GM19467 (cell line): ENCODE measurements at regions not wholly inside any gene's neighbourhood (a gene's known extent, or its start where the extent isn't known, plus 50 kb on each side); places are given as distances from the start of the nearest gene placed in this dataset.

Source experiments
- ATAC-seq: cut with Tn5 transposase; IDR thresholded peaks from one replicate; pipeline ENCODE4 v1.9.1; 2021; ENCODE audit warnings: mild to moderate bottlenecking, moderate library complexity; ENCODE audit not compliant: unreplicated experiment

GRCh38 chr5:74139589-74139988, 500.9 kb downstream of the ENC1 start:
- ATAC-seq = no peak

DNA sequence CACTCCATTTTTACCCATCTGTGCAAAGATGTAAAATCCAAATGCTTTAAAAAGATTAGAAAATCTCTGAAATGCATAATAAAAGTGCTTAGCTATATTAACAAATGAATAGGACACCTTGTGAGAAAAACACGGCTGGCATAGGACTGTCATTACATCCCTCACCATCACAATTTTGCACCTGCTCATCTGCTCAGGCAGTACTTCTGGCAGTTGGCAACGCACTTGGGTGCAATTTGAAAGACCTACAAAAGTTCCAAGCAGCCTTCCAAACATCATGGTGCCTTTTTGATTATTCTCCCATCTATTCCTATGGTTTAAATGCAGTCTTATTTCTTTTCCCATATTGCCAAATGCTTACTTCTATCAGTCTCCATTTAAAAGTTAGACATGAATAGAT, 501.8 kb downstream of the ENC1 start:
- no peak for ATAC-seq

- no peak for ATAC-seq
These were observed 504.2 kb downstream of the ENC1 start for GRCh38 chr5:74136276-74136825.

DNA sequence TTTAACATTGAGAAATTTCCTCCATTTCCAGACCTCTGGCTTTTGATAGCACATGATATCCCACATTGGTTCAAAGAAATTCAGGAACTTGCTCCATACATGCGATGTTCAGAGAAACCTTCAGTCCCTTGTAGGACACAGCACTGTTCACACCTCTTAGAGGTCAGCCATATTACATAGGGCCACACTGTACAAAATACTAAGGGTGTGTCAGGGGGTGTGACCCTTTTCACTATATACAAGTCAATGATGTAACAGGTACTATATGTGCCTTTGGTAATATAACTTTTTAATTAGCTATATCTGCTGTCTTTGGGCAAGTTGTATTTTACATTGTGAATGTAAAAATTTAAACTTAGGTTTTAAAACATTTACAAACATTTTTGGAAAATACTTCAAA, 505.5 kb downstream of the ENC1 start:
- no peak for ATAC-seq

- no peak for ATAC-seq
These were observed 506.5 kb downstream of the ARHGEF28 start for GRCh38 chr5:74132485-74132884.

GRCh38 chr5:74131250-74131649, 505.3 kb downstream of the ARHGEF28 start:
- no peak for ATAC-seq

DNA sequence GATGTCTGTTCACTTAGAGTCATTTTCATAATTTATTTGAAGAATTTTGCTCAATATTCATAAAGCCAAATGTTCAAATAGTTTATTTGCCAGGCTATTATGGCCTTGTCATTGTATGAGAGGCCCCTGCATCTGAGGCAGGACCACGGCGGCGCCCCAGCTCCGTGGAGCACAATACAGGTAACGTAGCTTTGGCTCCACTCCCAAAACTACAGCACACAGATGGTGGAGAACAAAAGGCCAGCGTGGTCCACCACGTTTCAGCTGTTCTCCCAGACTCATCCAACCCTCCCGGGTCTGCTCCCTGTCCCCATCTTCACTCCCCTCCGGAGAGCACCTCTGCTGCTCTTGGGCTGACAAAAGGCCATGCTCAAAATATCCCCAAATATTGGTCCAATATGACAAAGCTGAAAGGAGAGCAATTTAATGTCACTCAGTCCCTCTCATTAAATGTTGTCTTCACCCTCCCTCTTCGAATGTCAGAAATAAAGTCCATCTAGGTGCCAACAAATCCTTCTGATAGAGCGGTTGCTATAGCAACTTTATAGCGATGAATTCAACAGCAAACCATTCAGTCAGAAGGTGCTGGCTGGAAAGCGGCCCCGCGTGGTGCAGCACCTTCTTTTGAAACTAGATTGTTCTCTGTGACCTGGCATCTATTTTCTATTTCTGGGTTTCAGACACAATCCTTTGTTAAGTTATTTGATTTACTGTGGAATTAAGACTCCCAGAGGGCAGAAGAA, 504.3 kb downstream of the ARHGEF28 start:
- ATAC-seq = no peak

- no peak for ATAC-seq
These were observed 501.7 kb downstream of the ARHGEF28 start for GRCh38 chr5:74127381-74128320.

DNA sequence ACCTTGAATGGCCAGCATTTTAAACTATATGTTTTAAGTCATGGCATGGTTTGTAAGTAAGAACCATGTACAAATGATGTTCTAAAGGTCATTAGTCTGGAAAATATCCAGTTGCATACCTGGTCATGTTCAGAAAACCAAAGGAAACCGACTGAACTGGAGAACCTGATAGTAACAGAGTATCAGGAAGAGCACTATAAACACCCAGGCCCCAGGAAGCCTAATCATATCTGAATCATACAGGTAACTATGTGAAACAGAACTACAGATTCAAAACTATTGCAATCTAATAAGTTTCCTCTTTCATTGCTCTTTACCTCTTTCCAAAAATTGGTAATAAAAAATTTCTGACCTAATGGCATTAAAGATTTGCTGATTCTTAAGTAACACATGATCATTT, 500.3 kb downstream of the ARHGEF28 start:
- no peak for ATAC-seq

GRCh38 chr5:74124826-74125225, 498.8 kb downstream of the ARHGEF28 start:
- ATAC-seq = no peak

DNA sequence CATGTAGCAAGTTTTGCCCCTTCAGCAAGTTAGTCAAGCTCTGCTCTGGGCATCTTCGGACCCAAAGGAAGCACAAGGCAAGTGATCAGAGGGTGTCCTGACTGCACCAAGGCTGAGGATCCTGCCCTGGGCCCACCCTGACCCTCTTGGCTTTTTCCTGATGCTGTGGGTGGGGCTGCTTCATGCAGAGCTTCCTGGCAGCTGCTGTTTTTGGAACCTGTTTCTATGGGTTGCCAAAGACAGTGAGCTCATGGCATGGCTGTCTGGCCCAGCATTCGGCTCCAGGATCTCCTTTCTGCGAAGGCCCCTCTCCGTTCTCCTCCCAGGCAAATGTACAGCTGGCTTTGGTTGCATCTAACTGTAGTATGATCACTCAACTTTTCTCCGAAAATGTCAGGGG, 497.9 kb downstream of the ARHGEF28 start:
- no peak for ATAC-seq

- ATAC-seq = no peak
These were observed 497.1 kb downstream of the ARHGEF28 start for GRCh38 chr5:74122979-74123590.

GRCh38 chr5:74122175-74122574, 496.2 kb downstream of the ARHGEF28 start:
- ATAC-seq = no peak

- no peak for ATAC-seq
These were observed 494.6 kb downstream of the ARHGEF28 start for GRCh38 chr5:74120585-74120984.

DNA sequence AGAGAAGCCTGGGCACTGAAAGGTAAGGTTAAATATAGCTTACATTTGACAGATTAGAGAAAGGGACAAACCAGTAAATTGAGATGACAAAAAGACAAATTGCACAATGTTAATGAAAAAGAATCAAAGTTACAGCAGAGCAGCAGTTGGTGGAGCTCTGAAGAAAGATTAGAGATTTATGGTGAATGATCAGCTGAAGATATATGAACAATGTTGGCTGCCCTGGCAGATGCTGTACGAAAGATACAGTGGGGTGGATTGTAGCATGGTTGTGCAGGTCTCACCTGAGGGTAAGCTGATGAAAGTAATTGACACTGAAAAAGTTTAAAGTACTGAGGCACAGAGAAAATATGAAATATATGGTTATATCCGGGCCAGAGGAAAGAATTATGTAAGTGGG, 492.1 kb downstream of the ARHGEF28 start:
- ATAC-seq = no peak

- no peak for ATAC-seq
These were observed 491.0 kb downstream of the ARHGEF28 start for GRCh38 chr5:74116984-74117383.

GRCh38 chr5:74116266-74116665, 490.3 kb downstream of the ARHGEF28 start:
- no peak for ATAC-seq

GRCh38 chr5:74113927-74114326, 487.9 kb downstream of the ARHGEF28 start:
- no peak for ATAC-seq

DNA sequence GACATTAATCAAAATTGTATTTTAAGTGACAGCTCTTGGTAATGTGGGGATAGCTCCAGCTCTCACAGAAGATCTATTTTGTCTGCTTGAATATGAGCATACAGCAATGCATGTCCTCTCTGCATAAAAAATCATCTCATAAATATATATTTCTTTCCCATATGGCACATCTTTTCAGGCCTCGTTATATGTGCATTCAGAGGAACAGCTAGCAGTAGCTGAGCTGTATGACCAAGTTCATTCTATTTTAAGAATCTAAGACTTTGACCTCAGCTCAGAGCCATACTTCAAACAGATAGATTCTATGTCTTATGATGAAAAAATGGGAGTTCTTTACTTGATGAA, 487.2 kb downstream of the ARHGEF28 start:
- no peak for ATAC-seq

- no peak for ATAC-seq
These were observed 486.6 kb downstream of the ARHGEF28 start for GRCh38 chr5:74112372-74113195.

DNA sequence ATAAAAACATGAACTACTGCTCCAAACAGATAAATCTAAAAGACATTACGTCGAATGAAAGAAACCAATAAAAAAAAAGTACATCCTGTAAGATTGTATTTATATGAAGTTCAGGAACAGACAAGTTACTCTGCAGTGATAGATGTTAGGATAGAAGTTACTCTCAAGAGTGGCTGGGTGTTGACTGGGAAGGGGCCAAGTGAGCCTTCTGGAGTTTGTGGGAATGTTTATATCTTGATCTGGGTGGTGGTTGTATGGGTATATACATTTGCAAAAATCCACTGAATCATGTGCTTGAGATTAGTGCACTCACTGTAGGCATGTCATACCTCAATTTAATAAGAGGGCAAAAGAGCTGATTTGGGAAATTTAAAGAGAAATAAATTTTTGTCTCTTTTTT, 485.8 kb downstream of the ARHGEF28 start:
- no peak for ATAC-seq
